ENCODE measurements at regions not wholly inside any gene's neighbourhood (a gene's known extent, or its start where the extent isn't known, plus 50 kb on each side); places are given as distances from the start of the nearest gene placed in this dataset.
A peak's percentile ranks its signal among the peaks of the same experiment; 100 is the strongest.

DNA sequence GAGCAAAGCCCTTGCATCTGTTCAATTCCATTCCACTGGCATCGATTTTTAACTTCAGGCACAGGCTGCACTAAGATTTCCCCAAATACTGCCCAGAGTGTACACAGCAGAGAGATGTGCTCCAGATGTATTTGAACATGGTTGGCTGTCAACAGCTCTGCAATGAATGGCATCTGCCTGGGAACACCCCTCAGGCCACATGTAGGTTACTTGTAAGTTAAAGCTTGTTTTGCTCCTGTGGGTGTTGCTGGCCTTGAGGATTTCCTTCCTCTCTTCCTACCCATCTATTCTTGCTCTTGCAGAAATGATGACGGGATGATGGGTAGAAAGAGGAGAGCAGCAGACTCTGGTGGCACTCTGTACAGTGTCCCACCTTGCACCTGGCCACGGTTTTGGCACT is 69.3 kb upstream of the HELT start:
- DNase-seq (ENCODE audit: low read depth in 3 of 3): no peak

DNA sequence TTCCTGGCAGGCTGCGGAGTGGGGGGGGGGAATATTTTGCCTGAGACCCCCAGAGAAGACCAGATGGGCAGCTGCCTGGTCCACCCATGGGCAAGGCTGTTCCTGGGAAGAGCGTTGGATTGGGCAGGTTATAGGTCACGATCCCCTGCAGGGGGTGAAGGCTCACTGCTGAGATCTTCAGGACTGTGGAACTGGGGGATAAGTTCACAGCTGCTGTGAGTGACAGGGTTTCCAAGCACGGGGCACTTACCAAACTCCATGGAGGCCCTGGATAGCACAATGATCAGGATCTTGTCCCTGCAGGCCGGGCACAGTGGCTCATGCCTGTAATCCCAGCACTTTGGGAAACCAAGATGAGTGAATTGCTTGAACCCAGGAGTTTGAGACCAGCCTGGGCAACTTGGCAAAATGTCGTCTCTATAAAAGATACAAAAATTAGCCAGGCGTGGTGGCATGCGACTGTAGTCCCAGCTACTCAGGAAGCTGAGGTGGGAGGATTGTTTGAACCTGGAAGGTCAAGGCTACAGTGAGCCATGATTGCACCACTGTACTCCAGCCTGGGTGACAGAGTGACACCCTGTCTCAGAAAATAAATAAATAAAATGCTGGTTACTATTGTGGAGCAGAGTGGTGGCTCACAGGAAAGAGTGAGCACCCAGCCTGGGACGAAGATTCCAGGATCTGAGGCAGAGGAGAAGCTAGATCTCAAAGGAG is 68.0 kb upstream of the HELT start:
- no peak for DNase-seq (ENCODE audit: low read depth in 3 of 3)

DNA sequence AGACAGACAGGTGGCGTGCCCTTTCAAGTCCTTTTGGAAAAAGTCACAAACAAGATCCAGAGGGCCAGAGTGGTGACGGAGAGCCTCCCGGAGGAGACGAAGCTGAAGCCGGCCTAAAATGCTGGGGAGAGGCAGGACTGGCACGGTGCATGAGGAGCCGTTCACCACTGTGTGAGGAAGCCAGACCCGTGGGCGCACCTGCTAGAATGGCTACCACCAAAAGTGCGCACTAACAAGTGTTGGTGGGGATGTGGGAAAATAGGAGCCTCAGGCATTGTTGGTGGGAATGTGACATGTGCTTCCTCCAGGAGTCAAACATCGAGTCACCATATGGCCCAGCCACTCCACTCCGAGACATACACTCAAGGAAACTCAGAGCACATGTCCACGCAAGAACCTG is 67.4 kb upstream of the HELT start:
- no peak for DNase-seq (ENCODE audit: low read depth in 3 of 3)

GRCh38 chr4:184951668-184952160 is 66.6 kb upstream of the HELT start:
- DNase-seq (ENCODE audit: low read depth in 3 of 3): no peak

- DNase-seq (ENCODE audit: low read depth in 3 of 3): no peak
Observed at GRCh38 chr4:184952522-184952921, 65.8 kb upstream of the HELT start.

GRCh38 chr4:184953421-184953945 is 64.8 kb upstream of the HELT start:
- DNase-seq (ENCODE audit: low read depth in 3 of 3): no peak

- no peak for DNase-seq (ENCODE audit: low read depth in 3 of 3)
Observed at GRCh38 chr4:184953971-184954370, 64.3 kb upstream of the HELT start.

DNA sequence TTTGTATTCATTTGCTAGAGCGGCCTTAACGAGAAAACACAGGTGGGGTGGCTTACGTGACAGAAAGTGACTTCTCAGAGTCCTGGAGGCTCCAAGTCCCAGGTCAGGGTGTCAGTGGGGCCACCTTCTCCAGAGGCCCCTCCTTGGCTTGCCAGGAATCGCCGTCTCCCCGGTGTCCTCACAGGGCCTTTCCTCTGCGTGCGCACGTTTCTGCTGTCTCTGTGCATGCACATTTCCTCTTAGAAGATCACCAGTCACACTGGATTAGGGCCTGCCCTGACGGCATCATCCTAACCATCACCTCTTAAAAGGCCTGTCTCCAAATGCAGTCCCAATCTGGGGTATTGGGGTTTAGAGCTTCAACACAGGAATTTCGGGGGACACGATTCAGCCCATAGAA is 63.8 kb upstream of the HELT start:
- no peak for DNase-seq (ENCODE audit: low read depth in 3 of 3)

DNA sequence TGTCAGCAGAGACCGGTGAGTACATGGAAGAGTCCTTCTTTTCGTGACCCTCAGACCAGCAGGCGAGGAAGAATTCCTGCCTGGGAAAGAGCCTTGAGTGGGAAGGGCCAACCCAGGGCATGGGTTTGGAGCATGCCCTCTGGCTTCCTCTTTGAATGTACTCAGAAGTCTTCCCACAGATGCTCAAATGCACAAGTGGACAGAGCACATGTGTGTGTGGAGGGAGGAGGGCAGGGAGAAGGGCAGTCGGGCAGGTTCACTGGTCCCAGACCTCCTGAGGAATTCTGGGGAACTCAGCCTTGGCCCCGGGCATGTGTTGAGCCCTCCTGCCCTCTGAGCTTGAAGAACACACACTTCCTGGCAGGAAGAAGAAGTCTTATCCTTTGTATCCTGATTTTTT is 63.2 kb upstream of the HELT start:
- no peak for DNase-seq (ENCODE audit: low read depth in 3 of 3)

DNA sequence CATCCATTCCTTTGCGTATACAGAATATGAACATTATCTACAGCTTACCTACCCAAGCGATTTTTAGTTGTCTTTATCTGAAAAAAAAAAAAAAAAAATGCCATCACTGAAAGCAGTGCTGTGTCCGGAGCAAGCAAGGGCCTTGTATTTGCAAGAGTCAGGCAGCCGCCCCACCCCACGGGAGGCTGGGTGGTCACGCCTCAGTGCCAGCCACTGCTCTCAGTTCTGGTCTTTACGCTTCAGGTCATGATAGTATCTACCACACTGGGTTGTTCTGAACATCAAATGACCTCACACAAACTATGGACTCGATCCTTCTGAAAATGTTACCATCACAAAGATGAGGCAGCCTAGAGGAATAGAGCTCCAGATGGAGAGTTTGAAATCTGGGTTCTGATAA is 62.7 kb upstream of the HELT start:
- DNase-seq (ENCODE audit: low read depth in 3 of 3): no peak

DNA sequence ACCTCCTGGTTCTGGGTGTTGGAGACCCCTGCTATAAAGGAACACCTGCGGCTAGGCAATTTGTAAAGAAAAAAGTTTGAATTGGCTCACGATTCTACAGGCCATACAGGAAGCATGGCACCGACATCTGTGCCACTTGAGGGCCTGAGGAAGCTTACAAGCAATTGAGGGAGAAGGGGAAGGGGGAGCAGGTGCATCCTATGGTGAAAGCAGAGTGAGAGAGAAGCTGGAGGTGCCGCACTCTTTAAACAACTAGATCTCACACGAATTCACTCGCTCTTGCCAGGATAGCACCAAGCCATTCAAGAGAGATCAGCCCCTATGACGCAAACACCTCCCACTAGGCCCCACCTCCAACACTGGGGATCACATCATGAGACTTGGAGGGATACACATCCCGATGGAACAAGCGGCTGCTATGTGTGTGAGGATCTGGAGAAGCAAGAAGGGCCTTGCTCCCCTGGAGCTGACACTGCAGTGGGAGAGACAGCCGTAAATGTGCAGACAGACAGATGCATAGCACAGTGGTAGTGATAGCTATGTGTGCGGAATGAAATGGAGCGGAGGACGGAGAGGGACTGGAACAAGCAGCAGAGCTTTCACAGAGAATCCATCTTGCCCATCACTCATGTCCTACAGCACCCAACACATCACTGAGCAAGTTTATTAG is 60.7 kb upstream of the HELT start:
- no peak for DNase-seq (ENCODE audit: low read depth in 3 of 3)

- no peak for DNase-seq (ENCODE audit: low read depth in 3 of 3)
Observed at GRCh38 chr4:184958127-184958922, 60.0 kb upstream of the HELT start.

DNA sequence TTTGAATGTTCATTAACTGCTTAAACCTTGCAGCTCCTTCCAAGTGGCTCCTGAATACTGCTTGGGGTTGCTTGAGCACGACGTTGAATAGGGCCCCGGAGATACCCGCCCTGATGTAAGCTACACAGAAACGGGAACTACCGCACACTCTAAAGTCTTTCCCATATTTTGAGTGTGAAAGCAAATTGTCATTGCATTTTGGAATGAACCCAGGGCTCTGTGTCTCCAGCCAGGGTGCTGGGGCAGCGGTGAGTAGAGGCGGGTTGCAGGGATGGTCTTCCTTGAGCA is 59.4 kb upstream of the HELT start:
- DNase-seq (ENCODE audit: low read depth in 3 of 3): no peak

- no peak for DNase-seq (ENCODE audit: low read depth in 3 of 3)
Observed at GRCh38 chr4:184959309-184959708, 59.0 kb upstream of the HELT start.

DNA sequence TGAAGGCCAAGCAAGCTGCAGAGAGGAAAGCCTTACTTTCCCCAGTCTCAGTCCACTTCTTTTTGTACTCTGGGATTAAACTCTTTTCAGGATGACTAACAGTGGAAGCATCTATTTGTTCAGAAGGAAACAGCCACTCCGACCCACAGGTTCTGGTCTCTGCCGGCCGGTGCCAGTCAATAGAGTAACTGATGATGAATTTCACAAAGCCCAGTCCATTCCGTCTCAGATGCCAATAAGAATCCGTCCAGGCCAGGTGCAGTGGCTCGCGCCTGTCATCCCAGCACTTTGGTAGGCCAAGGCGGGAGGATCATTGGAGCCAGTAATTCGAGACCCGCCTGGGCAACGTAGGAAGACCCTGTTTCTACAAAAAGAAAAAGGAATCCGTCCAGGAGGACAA is 58.5 kb upstream of the HELT start:
- DNase-seq (ENCODE audit: low read depth in 3 of 3): no peak

DNA sequence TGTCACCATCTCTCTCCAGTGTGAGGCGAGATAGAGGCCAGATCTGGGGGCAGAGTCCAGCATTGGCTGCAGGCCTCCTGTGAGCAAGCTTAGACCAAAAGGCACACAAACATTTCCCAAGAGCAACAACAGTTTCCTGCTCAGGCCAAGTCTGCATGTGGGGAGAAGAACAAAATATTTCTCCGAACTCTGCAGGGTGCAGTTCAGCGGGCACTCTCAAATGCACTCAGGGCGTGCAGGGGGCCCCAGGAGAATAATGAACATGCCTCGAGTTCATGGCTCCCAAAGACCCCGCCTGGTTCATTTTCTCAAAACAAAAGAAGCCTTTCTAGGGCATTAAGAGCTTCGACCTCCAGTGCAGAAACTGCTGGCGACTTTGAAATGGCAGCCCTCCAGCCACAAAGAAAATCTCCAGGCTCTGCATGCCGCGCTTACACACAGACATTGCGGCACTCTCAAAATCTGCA is 57.8 kb upstream of the HELT start:
- DNase-seq (ENCODE audit: low read depth in 3 of 3): no peak

- no peak for DNase-seq (ENCODE audit: low read depth in 3 of 3)
Observed at GRCh38 chr4:184961660-184962059, 56.6 kb upstream of the HELT start.

- DNase-seq (ENCODE audit: low read depth in 3 of 3): no peak
Observed at GRCh38 chr4:184962125-184962638, 56.1 kb upstream of the HELT start.

DNA sequence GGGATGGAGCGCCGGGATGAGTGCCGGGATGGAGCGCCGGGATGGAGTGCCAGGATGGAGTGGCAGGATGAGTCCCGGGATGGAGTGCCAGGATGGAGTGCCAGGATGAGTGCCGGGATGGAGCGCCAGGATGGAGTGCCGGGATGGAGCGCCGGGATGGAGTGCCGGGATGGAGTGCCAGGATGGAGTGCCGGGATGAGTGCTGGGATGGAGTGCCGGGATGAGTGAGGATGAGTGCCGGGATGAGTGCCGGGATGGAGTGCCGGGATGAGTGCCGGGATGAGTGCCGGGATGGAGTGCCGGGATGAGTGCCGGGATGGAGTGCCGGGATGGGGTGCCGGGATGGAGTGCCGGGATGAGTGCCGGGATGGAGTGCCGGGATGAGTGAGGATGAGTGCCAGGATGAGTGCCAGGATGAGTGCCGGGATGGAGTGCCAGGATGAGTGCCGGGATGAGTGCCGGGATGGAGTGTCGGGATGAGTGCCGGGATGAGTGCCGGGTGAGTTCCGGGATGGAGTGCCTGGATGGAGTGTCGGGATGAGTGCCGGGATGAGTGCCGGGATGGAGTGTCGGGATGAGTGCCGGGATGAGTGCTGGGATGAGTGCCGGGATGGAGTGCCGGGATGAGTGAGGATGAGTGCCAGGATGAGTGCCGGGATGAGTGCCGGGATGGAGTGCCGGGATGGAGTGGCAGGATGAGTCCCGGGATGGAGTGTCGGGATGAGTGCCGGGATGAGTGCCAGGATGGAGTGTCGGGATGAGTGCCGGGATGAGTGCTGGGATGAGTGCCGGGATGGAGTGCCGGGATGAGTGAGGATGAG is 52.9 kb upstream of the HELT start:
- DNase-seq (ENCODE audit: low read depth in 3 of 3): peak in 1 of 3 experiments; percentile 18

DNA sequence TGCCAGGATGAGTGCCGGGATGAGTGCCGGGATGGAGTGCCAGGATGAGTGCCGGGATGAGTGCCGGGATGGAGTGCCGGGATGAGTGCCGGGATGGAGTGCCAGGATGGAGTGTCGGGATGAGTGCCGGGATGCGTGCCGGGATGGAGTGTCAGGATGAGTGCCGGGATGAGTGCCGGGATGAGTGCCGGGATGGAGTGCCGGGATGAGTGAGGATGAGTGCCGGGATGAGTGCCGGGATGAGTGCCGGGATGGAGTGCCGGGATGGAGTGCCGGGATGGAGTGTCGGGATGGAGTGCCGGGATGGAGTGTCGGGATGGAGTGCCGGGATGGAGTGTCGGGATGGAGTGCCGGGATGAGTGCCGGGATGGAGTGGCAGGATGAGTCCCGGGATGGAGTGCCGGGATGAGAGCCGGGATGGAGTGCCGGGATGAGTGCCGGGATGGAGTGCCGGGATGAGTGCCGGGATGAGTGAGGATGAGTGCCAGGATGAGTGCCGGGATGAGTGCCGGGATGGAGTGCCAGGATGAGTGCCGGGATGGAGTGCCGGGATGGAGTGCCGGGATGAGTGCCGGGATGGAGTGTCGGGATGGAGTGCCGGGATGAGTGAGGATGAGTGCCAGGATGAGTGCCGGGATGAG is 52.1 kb upstream of the HELT start:
- DNase-seq (ENCODE audit: low read depth in 3 of 3): peak in 1 of 3 experiments; percentile 30

- DNase-seq (ENCODE audit: low read depth in 3 of 3): peak in 1 of 3 experiments; percentile 10
Observed at GRCh38 chr4:184967699-184968098, 50.6 kb upstream of the HELT start.

All from stimulated activated CD4-positive, alpha-beta T cell treated with anti-CD3 and anti-CD28 coated beads, TNF-alpha, amount 100 ng/mL, for 24 hours (primary cell).